Parathyroid adenoma (tissue), 2 donors: ENCODE measurements at regions not wholly inside any gene's neighbourhood (a gene's known extent, or its start where the extent isn't known, plus 50 kb on each side); places are given as distances from the start of the nearest gene placed in this dataset.

ENCODE experiments used
- H2AFZ ChIP-seq: fragments of 300-600 bp; sonication (generic); one replicate; pipeline ENCODE4 v1.7.0; 2017; ENCODE audit warnings: antibody characterized with exemption, mild to moderate bottlenecking
- H3K27ac ChIP-seq: fragments of 300-600 bp; sonication (generic); one replicate; pipeline ENCODE4 v1.7.0; 2017
- H3K27me3 ChIP-seq: fragments of 300-600 bp; sonication (generic); one replicate; pipeline ENCODE4 v1.7.0; 2017; ENCODE audit warnings: low read length; ENCODE audit not compliant: control insufficient read depth, insufficient read depth
- H3K36me3 ChIP-seq: fragments of 300-600 bp; sonication (generic); one replicate; pipeline ENCODE4 v1.7.0; 2017; ENCODE audit warnings: low read length; ENCODE audit not compliant: control insufficient read depth, insufficient read depth
- H3K4me1 ChIP-seq: fragments of 300-600 bp; sonication (generic); one replicate; pipeline ENCODE4 v1.7.0; 2017; ENCODE audit warnings: control low read depth
- H3K4me2 ChIP-seq: fragments of 300-600 bp; sonication (generic); one replicate; pipeline ENCODE4 v1.7.0; 2017; ENCODE audit warnings: low read length
- H3K4me3 ChIP-seq: fragments of 300-600 bp; sonication (generic); one replicate; pipeline ENCODE4 v1.7.0; 2017; ENCODE audit warnings: low read depth, low read length
- H3K79me2 ChIP-seq: fragments of 300-600 bp; sonication (generic); one replicate; pipeline ENCODE4 v1.7.0; 2017; ENCODE audit warnings: control low read depth
- H3K9ac ChIP-seq: fragments of 300-600 bp; sonication (generic); one replicate; pipeline ENCODE4 v1.7.0; 2017; ENCODE audit warnings: mild to moderate bottlenecking
- H3K9me3 ChIP-seq: fragments of 300-600 bp; sonication (generic); one replicate; pipeline ENCODE4 v1.7.0; 2017; ENCODE audit warnings: low read length; ENCODE audit not compliant: control insufficient read depth
- CTCF ChIP-seq: fragments of 300-600 bp; sonication (generic); IDR thresholded peaks from one replicate; pipeline ENCODE4 v1.7.0; 2017; ENCODE audit warnings: antibody characterized with exemption, mild to moderate bottlenecking
- donor health status: primary hyperparathyroidism.

- Histone ChIP-seq H3K79me2 (no peaks in the 10 kb centered on the region), H3K9me3 (no peaks in the 10 kb centered on the region), H3K27ac (no peak overlapping the region), H3K27me3 (no peaks in the 10 kb centered on the region), H3K4me3 (no peak overlapping the region), H2AFZ (no peak overlapping the region), H3K36me3 (no peaks in the 10 kb centered on the region), H3K9ac (no peak overlapping the region), H3K4me1 (no peaks in the 10 kb centered on the region), H3K4me2 (no peak overlapping the region)
- TF ChIP-seq CTCF: no peak
Observed at GRCh38 chr10:10576937-10577336, 440.7 kb upstream of the CELF2 start.

GRCh38 chr10:10579709-10580108, 438.0 kb upstream of the CELF2 start:
- no peak overlapping the region for H3K4me2 ChIP-seq
- H3K9ac ChIP-seq: no peak overlapping the region
- no peak overlapping the region for H2AFZ ChIP-seq
- no peak overlapping the region for H3K27ac ChIP-seq
- H3K27me3 ChIP-seq: no peaks in the 10 kb centered on the region
- H3K79me2 ChIP-seq: no peaks in the 10 kb centered on the region
- no peaks in the 10 kb centered on the region for H3K36me3 ChIP-seq
- TF ChIP-seq CTCF: no peak
- no peaks in the 10 kb centered on the region for H3K9me3 ChIP-seq
- no peaks in the 10 kb centered on the region for H3K4me1 ChIP-seq
- H3K4me3 ChIP-seq: no peak overlapping the region

- Histone ChIP-seq H3K4me2 (no peak overlapping the region), H3K79me2 (no peaks in the 10 kb centered on the region), H2AFZ (no peak overlapping the region), H3K27me3 (no peaks in the 10 kb centered on the region), H3K27ac (no peak overlapping the region), H3K9ac (no peak overlapping the region), H3K9me3 (no peaks in the 10 kb centered on the region), H3K4me3 (no peak overlapping the region), H3K36me3 (no peaks in the 10 kb centered on the region), H3K4me1 (peaks cover 11% of the 10 kb centered on the region)
- TF ChIP-seq CTCF: no peak
Observed at GRCh38 chr10:10584161-10584560, 433.5 kb upstream of the CELF2 start.

GRCh38 chr10:10587744-10588393, 429.8 kb upstream of the CELF2 start:
- Histone ChIP-seq H3K27me3 (no peaks in the 10 kb centered on the region), H3K9me3 (no peaks in the 10 kb centered on the region), H3K4me1 (peaks cover 28% of the 10 kb centered on the region), H3K9ac (no peak overlapping the region), H2AFZ (no peak overlapping the region), H3K4me3 (no peak overlapping the region), H3K36me3 (no peaks in the 10 kb centered on the region), H3K4me2 (no peak overlapping the region), H3K27ac (peak overlapping the region; percentile 2), H3K79me2 (no peaks in the 10 kb centered on the region)
- no peak for TF ChIP-seq CTCF
